ENCODE measurements at regions not wholly inside any gene's neighbourhood (a gene's known extent, or its start where the extent isn't known, plus 50 kb on each side); places are given as distances from the start of the nearest gene placed in this dataset.

GRCh38 chr1:37125295-37125694 is 91.0 kb upstream of the GRIK3 start:
- in situ Hi-C loops (cut with MboI; ENCODE audit: low pct_unique_long_range_greater_than_20kb, low sequenced_read_pairs, unreplicated experiment): no loop called here
- no peak for TF ChIP-seq CTCF (IDR thresholded peaks at IDR 0.05; ENCODE audit: extremely low read depth, insufficient read depth, missing control alignments)
- DNase-seq (ENCODE audit: low spot score): no peak

- DNase-seq (ENCODE audit: low spot score): no peak
- in situ Hi-C loops (cut with MboI; ENCODE audit: low pct_unique_long_range_greater_than_20kb, low sequenced_read_pairs, unreplicated experiment): no loop called here
- TF ChIP-seq CTCF (IDR thresholded peaks at IDR 0.05; ENCODE audit: extremely low read depth, insufficient read depth, missing control alignments): no peak
Observed at GRCh38 chr1:37127254-37127748, 93.0 kb upstream of the GRIK3 start.

- TF ChIP-seq CTCF (IDR thresholded peaks at IDR 0.05; ENCODE audit: extremely low read depth, insufficient read depth, missing control alignments): no peak
- in situ Hi-C loops (cut with MboI; ENCODE audit: low pct_unique_long_range_greater_than_20kb, low sequenced_read_pairs, unreplicated experiment): no loop called here
- DNase-seq (ENCODE audit: low spot score): no peak
Observed at GRCh38 chr1:37128091-37128490, 93.8 kb upstream of the GRIK3 start.

DNA sequence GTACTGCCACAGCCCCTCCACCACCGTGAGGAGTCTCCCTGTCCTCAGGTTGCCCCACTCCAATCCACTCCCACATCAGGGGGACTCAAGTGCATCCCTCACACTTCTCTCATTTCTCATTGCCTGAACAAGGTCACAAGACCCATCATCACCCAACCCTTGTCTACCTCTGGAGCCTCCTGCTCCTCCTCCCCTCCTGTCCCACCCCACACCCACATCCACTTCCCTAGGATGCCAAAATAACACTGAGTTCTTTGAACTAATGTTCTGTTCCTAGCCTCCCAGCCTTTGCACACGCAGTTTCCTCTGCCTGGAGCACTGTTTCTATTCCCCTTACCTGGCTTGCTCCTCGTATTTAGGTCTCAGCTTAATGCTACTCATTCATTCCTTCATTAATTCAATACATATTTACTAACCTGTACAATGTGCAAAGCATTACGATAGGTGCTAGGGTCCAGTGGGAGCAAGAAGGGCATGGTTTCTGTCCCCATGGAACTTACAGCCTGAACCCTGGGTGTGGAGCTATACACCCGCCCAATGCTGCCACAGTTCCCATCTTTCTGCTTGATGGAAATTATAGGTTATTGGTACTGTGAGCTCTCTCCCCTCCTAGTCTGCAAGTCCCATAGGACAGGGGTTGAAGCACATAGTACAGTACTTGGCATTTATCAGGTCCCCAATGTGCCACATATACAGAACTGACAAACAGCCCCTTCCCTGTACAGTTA is 96.1 kb upstream of the GRIK3 start:
- peak; percentile 9 for TF ChIP-seq CTCF (IDR thresholded peaks at IDR 0.05; ENCODE audit: extremely low read depth, insufficient read depth, missing control alignments)
- in situ Hi-C loops (cut with MboI; ENCODE audit: low pct_unique_long_range_greater_than_20kb, low sequenced_read_pairs, unreplicated experiment): no loop called here
- no peak for DNase-seq (ENCODE audit: low spot score)

- no peak for DNase-seq (ENCODE audit: low spot score)
- in situ Hi-C loops (cut with MboI; ENCODE audit: low pct_unique_long_range_greater_than_20kb, low sequenced_read_pairs, unreplicated experiment): no loop called here
- TF ChIP-seq CTCF (IDR thresholded peaks at IDR 0.05; ENCODE audit: extremely low read depth, insufficient read depth, missing control alignments): no peak
Observed at GRCh38 chr1:37131281-37131680, 97.0 kb upstream of the GRIK3 start.

- TF ChIP-seq CTCF (IDR thresholded peaks at IDR 0.05; ENCODE audit: extremely low read depth, insufficient read depth, missing control alignments): no peak
Observed at GRCh38 chr1:37133276-37134145, 99.2 kb upstream of the GRIK3 start.

More at GRCh38 chr1:37133276-37134145, 99.2 kb upstream of the GRIK3 start:
- DNase-seq (ENCODE audit: low spot score): no peak
- in situ Hi-C loops (cut with MboI; ENCODE audit: low pct_unique_long_range_greater_than_20kb, low sequenced_read_pairs, unreplicated experiment): no loop called here

All from GM13977 (cell line).